Ascending aorta (tissue), 2 donors: ENCODE measurements at regions not wholly inside any gene's neighbourhood (a gene's known extent, or its start where the extent isn't known, plus 50 kb on each side); places are given as distances from the start of the nearest gene placed in this dataset.

Source experiments
- DNase-seq, 2 donors: peaks; one replicate each; pipeline ENCODE4 v3.0.0-alpha.2; 2019; ENCODE audit warnings: low spot score in 2 of 2
- H3K27ac ChIP-seq, 2 donors: fragments of 200-600 bp; sonication (generic); one replicate each; pipeline ENCODE4 v1.5.1; 2016 to 2017; ENCODE audit warnings: mild to moderate bottlenecking in 1 of 2
- H3K27me3 ChIP-seq: fragments of 200-600 bp; sonication (generic); one replicate; pipeline ENCODE4 v1.5.1; 2017
- H3K36me3 ChIP-seq, 2 donors: fragments of 200-600 bp; sonication (generic); one replicate each; pipeline ENCODE4 v1.5.1; 2016
- H3K4me1 ChIP-seq, 2 donors: fragments of 200-600 bp; sonication (generic); one replicate each; pipeline ENCODE4 v1.5.1; 2016 to 2017; ENCODE audit warnings: mild to moderate bottlenecking in 1 of 2
- H3K4me3 ChIP-seq, 2 donors: fragments of 200-600 bp; sonication (generic); one replicate each; pipeline ENCODE4 v1.5.1; 2016 to 2017; ENCODE audit warnings: mild to moderate bottlenecking in 1 of 2
- H3K9me3 ChIP-seq, 2 donors: fragments of 200-600 bp; sonication (generic); one replicate each; pipeline ENCODE4 v1.5.1; 2016
- intact Hi-C: fragments of 100-400 bp; cut with DNase I; formaldehyde crosslinking; loops from one replicate; pipeline ENCODE4 v1.15.1; 2023
- TF ChIP-seq, protein P1 (sequence below), 3 experiments: fragments of 200-600 bp in 2 of 3; fragments of 450-650 bp in 1 of 3; sonication (generic) in 2 of 3; IDR thresholded peaks; one replicate each; pipeline ENCODE4 v1.5.1; 2016 to 2019; ENCODE audit warnings: antibody characterized with exemption in 3 of 3, mild to moderate bottlenecking in 1 of 3, moderate library complexity in 1 of 3

DNA sequence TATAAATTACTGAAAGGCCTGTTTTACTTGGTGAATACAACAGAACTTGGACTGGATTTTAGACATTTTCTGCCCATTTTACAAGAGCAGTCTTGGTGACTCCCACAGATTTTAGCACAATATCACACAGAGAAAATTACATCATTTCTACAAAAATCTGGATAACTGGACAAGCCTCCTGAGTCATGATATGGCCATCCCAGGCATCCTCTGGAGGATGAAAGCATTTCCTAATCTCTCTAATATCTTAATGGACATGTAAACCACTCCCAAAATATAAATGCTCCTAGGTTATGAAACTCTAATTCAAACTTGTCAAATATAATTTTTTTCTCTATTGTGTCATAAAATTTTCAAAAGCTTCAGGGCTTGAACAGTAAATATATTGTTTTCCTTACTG, 1170.8 kb upstream of the PCDH7 start:
- Histone ChIP-seq H3K27ac (no peak overlapping the region), H3K27me3 (no peaks in the 10 kb centered on the region), H3K9me3 (no peaks in the 10 kb centered on the region), H3K4me3 (no peak overlapping the region), H3K4me1 (no peaks in the 10 kb centered on the region), H3K36me3 (no peaks in the 10 kb centered on the region)
- intact Hi-C loops: no loop called here
- DNase-seq: no peak
- TF ChIP-seq, protein P1, sequence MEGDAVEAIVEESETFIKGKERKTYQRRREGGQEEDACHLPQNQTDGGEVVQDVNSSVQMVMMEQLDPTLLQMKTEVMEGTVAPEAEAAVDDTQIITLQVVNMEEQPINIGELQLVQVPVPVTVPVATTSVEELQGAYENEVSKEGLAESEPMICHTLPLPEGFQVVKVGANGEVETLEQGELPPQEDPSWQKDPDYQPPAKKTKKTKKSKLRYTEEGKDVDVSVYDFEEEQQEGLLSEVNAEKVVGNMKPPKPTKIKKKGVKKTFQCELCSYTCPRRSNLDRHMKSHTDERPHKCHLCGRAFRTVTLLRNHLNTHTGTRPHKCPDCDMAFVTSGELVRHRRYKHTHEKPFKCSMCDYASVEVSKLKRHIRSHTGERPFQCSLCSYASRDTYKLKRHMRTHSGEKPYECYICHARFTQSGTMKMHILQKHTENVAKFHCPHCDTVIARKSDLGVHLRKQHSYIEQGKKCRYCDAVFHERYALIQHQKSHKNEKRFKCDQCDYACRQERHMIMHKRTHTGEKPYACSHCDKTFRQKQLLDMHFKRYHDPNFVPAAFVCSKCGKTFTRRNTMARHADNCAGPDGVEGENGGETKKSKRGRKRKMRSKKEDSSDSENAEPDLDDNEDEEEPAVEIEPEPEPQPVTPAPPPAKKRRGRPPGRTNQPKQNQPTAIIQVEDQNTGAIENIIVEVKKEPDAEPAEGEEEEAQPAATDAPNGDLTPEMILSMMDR (IDR thresholded peaks at IDR 0.05): no peak

DNA sequence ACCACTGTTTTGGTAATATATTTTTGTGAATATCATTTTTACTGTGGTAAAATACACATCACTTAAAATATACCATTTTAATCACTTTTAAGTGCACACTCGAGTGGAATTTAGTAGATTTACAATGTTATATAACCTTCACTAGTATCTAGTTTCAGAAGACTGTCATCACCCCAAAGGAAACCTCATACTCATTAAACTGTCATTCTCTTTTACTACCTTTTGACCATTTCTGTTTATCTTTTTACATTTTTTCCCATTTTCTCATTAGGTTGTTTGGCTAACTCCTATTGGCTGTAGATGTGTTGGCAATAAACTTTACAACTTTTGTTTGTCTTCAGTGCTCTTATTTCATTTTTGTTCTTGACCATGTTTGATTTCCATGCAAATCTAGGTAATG, 1168.3 kb upstream of the PCDH7 start:
- Histone ChIP-seq H3K36me3 (no peaks in the 10 kb centered on the region), H3K27ac (no peak overlapping the region), H3K4me1 (no peaks in the 10 kb centered on the region), H3K9me3 (no peaks in the 10 kb centered on the region), H3K27me3 (no peaks in the 10 kb centered on the region), H3K4me3 (no peak overlapping the region)
- DNase-seq: no peak
- TF ChIP-seq, protein P1 (IDR thresholded peaks at IDR 0.05): no peak
- intact Hi-C loops: no loop called here

DNA sequence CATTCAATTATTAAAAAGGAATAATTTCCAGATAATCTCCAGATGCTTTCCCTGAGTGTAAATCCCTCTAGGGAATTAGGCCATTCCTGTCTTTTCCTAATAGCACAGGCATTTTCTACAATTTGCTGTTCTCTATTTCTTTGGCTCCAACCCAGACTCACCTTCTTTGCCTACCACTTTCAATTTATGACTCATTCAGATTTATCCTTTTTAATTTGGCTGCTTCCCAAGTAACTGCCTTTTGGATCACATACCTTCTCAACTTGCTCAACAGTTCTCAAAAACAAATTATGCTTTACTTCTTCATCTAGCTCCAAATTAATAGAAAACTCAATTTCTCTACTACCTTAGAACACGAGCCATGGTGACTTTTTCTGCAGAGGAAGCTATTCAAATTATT, 1166.3 kb upstream of the PCDH7 start:
- intact Hi-C loops: no loop called here

DNA sequence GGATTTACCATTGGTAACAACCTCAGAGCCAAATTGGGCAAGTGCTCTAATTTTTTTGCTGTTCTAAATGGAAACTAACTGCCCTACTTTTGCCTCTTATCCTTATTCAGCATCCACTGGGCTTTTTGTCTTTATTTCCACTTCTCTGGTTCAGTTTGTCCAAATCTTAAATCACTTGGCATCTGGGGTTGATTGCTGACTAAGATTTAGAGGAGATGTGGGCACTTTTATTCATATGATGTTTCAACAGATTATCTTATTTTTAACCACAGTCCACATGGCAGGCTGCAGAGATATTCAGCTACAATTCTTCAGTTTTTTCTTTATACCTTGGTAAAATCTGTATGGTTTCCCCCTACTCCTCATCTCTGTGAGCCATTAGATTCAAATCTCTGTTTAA, 1161.4 kb upstream of the PCDH7 start:
- no peak overlapping the region for H3K27ac ChIP-seq
- no peaks in the 10 kb centered on the region for H3K27me3 ChIP-seq
- H3K36me3 ChIP-seq: no peaks in the 10 kb centered on the region
- H3K4me3 ChIP-seq: no peak overlapping the region
- intact Hi-C loops: no loop called here
- DNase-seq: no peak
- no peaks in the 10 kb centered on the region for H3K9me3 ChIP-seq
- TF ChIP-seq, protein P1 (IDR thresholded peaks at IDR 0.05): no peak
- no peaks in the 10 kb centered on the region for H3K4me1 ChIP-seq

More for the DNA sequence above, 1166.3 kb upstream of the PCDH7 start:
- H3K4me1 ChIP-seq: no peaks in the 10 kb centered on the region
- no peaks in the 10 kb centered on the region for H3K9me3 ChIP-seq
- no peaks in the 10 kb centered on the region for H3K36me3 ChIP-seq
- no peak overlapping the region for H3K4me3 ChIP-seq
- H3K27ac ChIP-seq: no peak overlapping the region
- H3K27me3 ChIP-seq: no peaks in the 10 kb centered on the region
- TF ChIP-seq, protein P1 (IDR thresholded peaks at IDR 0.05): no peak
- DNase-seq: no peak

DNA sequence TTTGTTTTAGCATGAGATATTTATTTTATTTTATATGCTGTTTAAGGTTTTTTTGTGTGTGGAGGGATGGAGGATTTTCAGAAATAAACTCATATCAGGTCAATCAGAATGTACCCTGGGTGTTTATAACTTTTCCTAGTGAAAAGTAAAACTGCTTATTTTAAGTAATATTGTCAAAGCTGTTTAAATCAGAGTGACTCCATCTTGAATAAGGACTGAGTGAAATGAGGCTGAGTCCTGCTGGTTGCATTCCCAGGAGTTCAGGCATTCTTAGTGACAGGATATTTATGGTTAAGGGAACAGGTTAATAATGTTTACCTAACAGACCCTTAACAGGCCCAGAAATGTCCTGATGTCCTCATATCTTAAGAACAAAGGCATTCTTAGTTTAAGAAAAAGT, 1160.9 kb upstream of the PCDH7 start:
- H3K36me3 ChIP-seq: no peaks in the 10 kb centered on the region
- no peak overlapping the region for H3K27ac ChIP-seq
- H3K9me3 ChIP-seq: no peaks in the 10 kb centered on the region
- no peak for DNase-seq
- TF ChIP-seq, protein P1 (IDR thresholded peaks at IDR 0.05): no peak
- no peaks in the 10 kb centered on the region for H3K4me1 ChIP-seq
- intact Hi-C loops: no loop called here
- no peak overlapping the region for H3K4me3 ChIP-seq
- H3K27me3 ChIP-seq: no peaks in the 10 kb centered on the region

DNA sequence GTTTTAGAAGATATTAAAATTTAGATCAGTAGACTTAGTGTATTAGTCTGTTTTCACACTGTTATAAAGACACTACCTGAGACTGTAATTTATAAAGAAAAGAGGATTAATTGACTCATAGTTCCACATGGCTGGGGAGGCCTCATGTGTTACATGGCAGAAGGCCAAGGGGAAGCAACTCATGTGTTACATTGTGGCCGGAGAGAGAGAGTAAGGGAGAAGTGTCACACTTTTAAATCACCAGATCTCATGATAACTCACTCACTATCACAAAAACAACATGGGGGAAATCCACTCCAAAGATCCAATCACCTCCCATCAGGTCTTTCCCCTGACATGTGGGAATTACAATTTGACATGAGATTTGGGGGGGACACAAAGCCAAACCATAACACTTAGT, 1159.7 kb upstream of the PCDH7 start:
- no peak for DNase-seq
- H3K27me3 ChIP-seq: no peaks in the 10 kb centered on the region
- H3K27ac ChIP-seq: no peak overlapping the region
- no peaks in the 10 kb centered on the region for H3K36me3 ChIP-seq
- H3K4me1 ChIP-seq: no peaks in the 10 kb centered on the region
- H3K4me3 ChIP-seq: no peak overlapping the region
- intact Hi-C loops: no loop called here
- H3K9me3 ChIP-seq: no peaks in the 10 kb centered on the region
- TF ChIP-seq, protein P1 (IDR thresholded peaks at IDR 0.05): no peak
